Skin of body (tissue), 1 donor: ENCODE measurements at regions not wholly inside any gene's neighbourhood (a gene's known extent, or its start where the extent isn't known, plus 50 kb on each side); places are given as distances from the start of the nearest gene placed in this dataset.
"Not testable (repeated sequence)": the region's sequence is repeated elsewhere in the genome, so short reads cannot be mapped to it uniquely, and the experiment has no call there.

ENCODE experiments used
- DNase-seq: peaks from one replicate; lab custom pipeline; 2025; lab: John Stamatoyannopoulos, UW

DNA sequence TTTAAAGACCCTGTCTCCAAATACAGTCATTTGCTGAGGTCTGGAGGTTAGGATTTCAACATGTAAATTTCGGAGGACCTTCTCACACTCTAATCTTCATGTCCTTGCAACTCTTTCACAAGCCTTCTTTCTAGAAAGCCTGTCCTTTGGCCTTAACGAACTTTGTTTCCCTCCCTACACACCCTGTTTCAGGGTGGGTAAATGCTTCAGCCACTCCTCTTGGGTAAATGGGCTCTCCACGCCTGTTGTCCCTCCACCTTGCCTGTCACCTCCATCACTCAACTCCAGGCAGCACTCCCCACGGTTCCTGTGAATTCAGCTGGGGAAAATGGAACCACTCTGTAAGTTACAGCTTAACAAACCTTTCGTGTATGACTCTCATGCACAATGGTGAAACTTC, 84.0 kb upstream of the COG2 start:
- no peak for DNase-seq

DNA sequence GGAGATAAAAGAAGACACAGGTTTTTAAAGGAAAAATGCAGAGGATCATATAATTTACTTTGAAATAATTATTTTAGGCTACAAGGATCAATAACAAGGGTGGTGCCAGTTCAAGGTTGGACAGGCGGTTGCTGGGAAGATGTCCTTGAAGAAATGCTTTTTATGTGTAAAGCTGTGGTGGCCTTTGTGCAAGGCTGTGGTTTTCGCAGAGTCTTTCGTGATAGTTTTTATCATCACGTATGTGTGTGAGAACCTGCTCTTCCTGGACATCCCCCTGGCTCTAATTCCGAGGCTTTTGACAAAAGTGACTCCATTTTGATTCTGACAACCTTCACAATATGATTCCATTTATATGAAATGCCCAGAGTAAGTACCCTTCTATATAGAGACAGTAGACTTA, 85.8 kb upstream of the COG2 start:
- no peak for DNase-seq

DNA sequence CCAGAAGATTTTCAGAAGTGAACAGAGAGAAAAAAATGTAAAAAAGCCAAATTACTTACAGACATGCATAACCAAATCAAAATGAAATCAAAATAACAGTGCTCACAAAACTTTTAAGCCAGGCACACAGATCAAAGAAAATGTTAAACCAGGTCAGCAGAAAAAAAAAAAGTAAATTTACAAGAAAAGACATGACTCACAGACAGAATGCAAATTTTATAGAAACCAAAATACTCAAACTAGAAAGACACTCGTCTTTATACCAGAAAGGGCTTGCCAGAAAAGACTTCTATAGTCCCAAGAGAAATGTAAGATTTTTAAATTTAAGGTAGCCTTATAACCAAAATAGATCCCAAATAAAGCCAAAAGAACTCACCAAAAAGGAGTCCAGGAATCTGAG, 86.5 kb upstream of the COG2 start:
- no peak for DNase-seq

DNA sequence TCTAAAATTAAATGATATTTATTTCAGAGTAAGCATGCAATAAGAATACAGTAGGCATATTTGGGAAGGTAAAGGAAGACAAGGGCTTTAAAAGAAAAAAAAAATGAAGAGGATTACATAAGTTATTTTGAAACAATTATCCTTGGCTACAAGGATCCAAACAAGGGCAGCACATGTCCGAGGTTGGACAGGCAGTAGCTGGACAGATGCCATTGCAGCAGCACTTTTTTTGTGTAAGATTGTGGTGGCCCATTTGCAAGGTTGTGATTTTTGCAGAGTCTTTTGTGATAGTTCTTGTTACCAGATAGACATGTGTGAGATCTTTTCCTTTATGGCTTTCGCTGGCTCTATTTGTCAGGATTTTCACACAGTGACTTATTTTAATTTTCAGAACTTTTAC, 89.4 kb upstream of the COG2 start:
- DNase-seq = no peak

DNA sequence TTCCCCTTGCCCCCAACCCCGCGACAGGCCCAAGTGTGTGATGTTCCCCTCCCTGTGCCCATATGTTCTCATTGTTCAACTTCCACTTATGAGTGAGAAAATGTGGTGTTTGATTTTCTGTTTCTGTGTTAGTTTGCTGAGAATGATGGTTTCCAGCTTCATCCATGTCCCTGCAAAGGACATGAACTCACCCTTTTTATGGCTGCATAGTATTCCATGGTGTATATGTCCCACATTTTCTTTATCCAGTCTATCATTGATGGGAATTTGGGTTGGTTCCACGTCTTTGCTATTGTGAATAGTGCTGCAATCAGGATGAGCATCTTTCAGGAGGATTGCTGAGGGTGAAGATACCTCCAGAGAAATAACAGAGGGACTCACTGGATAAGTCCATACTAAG, 91.3 kb upstream of the COG2 start:
- not testable (repeated sequence) for DNase-seq

DNA sequence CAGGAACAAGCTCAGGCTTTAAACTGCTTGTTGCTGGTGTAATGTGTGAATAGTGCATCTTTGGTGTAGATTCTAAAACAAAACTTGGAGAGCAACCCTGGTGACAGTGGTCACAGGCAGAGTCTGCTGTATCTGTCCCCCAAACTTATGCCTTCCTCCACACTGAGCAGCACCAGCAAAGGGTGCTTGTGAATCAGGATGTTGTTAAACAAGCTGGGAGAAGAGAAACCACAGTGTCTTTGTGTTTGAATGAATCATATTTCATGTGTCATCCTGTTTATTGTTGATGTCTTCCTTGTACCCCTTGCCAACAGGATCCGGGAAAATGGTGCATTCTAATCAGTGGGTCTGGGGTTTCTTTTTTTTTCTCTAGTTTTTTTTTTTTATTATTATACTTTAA, 91.9 kb upstream of the COG2 start:
- no peak for DNase-seq

DNA sequence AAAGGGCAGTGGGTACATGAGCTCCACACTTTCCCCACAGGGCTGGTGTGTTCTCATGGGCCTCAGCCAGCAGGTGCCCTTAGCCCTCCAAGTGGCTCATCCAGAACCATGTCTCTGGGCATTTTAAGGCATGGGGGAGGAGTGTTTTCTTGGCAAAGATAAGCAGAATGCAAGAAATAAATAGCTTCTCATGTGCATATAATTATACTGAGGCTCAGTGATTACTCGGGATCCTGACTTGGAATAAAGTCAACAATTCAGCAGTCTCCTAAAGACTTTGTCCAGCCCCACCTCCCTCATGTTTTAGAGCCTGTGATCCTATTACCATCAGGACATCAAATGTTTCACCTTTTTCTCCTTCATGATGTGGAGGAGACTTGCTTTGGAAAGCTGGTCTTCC, 92.7 kb upstream of the COG2 start:
- no peak for DNase-seq

DNA sequence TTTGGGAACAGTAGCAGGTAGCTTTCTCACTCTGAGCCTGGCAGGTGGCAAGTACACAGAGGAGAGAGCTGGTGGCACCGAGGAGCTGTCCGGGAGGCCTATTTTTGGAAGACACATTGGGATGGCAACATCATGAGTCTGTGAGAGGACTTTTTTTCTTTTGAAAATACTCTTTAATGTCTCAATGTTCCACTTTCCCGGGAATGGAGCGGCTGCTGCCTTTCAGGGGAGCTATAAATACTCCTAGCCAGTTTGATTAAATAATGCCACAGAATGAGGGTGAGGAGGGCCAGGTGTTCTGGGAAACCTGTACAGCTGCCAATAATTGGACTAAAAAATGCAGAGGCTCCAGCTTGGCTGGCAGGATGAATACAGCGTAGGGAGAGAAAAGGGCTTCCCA, 93.3 kb upstream of the COG2 start:
- DNase-seq = no peak

DNA sequence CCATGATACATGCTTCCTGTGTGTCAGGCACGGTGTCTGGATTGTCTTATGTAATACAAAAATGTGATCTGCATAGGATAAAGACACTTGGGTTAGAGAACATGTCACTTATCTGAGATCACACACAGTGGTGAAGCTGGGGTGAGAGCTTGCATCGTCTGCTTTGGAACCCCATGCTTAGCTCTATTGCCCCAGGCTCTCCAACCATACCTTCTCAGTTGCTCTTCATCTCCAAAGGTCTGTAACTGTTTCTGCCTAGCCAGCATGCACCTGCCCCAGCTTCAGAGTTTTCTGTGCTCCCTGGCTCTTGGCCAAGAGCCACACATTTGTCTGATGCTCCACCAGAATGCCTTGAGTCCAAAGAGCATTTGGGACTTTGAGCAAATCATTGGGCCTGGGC, 93.9 kb upstream of the COG2 start:
- DNase-seq = no peak

DNA sequence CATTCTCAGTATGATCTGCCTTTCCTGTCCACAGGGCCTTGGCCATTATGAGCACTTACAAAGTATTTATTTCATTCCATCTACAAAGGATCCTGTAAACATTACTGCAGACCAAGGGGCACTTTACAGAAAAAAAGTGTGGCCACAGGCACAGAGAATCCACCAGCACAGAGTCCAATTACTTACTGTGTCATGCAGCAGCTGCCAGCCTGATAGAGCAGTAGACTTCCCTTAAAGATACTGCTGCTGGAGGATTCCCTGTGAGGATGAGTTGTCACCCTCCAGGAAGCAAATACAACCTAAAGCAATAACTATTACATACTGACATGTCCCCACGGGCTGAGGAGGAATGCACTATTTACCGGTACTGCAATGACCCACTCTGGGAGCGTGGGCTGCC, 97.1 kb upstream of the COG2 start:
- no peak for DNase-seq

DNA sequence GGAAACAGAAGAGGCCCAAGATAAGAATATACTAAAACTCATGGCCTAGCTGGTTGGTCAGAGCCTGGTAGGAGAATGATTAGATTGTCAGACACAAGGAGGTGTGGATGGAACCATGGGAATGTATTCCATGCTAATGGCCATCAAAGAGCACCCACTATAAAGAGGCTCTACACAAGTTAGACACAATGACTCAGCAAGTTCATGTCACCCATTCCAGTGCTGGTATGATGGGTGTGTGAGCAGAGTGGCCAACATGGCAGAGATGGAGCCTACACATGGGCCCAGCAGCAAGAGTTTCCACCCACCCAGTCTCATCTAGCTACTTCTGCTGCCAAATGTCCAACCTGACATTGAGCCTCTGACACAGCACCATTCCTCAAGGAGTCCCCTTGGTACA, 97.5 kb upstream of the COG2 start:
- no peak for DNase-seq

DNA sequence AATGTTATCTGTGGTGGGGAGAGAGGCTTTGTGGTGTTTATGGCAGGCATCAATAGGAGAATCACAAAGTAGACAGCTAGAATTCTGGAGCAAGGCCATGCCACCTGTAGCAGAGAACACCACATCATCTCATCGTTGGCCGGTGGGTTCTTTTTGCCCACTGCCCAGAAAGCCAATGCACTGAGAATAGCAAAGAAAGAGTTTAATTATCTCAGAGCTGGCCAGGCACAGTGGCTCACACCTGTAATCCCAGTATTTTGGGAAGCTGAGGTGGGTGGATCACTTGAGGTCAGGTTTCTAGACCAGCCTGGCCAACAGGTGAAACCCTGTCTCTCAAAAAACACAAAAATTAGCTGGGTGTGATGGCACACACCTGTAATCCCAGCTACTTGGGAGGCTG, 99.2 kb upstream of the COG2 start:
- DNase-seq = no peak

DNA sequence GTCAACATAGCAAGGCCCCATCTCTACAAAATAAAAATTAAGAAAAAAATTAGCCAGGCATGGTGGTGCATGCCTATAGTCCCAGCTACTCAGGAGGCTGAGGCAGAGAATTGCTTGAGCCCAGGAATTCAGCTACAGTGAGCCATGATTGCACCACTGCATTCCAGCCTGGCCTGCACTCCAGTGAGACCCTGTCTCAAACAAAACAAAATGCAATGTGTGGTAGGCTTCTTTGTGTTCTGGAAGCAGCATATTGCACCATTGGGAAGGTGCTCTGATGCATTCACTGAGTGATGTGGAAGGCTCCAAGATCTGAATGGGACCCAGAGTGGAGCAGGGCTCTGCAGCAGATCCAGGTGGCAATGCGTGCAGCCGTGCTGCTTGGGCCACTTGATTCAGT, 99.6 kb upstream of the COG2 start:
- DNase-seq = no peak

DNA sequence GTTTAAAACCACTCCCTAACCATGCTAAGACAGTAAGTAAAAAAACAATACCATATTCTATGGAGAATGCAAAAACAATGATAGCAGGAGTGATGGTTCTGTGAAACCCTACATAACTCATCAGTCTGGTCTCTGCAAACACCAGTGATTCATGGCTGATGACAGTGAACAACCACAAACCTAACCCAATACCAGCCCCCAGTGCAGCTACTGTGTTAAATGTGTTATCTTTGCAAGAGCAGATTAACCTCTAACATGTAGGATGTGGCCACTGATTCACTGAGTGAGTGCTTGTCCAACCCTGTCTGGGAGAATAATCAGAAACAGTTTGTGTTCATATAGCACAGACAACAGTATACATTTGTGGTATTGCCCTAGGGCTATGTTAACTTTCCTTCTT, 100.2 kb upstream of the COG2 start:
- no peak for DNase-seq

DNA sequence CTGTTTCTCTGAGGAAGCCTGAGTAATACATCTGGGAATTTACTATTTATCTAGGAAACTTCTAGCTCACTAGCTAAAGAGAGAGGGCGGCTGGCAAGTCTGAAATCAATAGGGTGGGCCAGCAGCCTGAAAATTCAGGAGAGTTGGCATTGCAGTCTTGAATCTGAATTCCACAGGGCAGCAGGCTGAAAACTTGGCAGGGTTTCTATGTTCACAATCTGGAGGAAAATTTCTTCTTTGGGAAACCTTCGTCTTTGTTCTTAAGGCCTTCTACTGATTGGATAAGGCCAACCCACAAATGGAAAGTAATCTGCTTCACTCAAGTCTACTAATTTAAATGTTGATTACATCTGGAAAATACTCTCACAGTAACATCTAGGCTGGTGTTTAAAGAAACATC, 101.0 kb upstream of the COG2 start:
- no peak for DNase-seq

DNA sequence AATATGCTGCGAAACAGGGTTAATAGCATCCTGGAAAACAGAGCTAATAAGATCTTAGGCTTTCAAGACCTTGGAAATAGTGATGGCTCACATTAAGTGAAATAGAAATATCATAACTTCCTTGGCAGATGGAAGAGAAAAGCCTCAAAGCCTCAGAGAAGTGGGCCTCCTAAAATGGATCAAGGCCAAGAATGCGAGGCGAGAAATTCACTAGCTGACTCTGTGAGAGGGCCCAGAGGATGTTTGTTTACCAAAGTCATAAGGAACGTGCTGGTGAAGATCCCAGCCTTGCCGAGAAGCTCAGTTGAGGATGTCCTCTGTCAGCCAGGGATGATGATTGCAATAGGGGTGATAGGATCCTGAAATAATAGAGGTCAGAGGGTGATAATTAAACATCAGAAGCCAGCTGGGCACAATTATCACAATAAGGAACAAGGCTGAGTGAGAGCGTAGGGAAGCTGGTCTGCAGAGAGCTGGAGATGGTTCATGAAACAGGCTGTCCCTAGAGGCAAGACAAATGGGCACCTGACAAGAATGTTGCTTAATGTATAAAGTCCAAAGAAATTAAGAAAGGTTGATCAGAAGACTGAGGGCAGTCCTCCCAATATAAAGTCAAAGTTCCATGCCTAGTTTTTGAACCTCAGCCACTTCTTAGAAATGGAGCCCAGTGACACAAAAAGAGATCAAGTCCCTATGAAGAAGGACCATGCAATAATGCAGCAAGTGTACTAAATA, 101.7 kb upstream of the COG2 start:
- no peak for DNase-seq

DNA sequence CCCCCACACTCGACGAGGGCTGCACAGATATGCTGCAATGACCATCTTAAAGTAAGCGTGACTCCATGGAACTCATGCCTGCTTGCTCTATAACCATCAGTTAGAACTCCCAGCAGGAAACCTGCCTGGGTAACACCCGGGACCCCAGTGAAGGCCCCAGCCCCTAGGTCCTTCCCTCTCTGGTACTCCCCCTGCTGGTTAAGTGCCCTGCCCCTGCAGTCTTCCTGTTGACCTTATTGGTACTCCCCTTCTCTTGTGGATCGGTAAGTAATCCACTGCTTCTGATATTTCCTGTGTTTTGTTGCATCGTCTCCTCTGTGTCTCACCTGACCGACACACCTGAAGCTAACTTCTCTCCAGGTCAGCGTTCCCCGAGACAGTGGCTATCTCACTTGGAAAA, 104.8 kb upstream of the COG2 start:
- DNase-seq = no peak

DNA sequence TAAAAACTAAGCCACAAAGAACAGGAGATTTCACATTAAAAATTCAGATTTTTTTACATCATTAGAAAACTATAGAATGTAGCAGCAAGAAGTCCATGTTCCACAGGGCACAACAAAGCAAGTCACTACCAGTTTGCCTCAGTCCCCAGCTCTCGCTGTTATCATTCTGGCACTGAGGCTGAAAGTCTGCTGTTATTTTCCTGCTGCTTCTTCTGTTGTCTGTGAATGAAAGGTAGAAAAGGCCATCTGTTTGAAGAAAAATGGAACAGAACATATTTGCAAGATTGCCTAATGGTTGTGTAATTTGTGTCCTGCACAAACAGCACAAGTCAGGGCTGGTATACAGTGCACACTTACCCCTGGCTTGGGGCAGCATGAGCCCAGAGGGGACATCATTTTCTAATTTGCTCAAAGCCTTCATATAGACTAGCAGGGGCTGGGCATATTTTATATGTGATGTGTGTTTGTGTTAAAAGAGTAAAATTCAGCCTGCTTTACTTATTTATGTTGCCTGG, 105.6 kb upstream of the COG2 start:
- DNase-seq = no peak

DNA sequence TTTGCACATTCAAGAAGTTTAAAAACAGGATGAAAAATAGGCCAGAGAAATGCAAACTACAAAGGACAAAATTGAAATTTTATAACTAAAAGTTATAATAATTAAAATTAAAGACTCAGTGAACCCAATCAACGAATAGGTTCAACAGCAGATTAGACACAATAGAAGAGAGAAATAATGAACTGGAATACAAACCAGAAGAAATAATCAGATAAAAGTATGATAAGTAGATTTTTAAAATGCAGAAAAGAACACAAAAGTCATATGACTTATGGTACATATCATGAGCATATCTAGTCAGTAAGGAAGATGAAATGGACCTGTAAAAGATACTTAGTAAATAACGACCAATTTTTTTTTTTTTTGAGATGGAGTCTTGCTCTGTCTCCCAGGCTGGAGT, 108.1 kb upstream of the COG2 start:
- no peak for DNase-seq

DNA sequence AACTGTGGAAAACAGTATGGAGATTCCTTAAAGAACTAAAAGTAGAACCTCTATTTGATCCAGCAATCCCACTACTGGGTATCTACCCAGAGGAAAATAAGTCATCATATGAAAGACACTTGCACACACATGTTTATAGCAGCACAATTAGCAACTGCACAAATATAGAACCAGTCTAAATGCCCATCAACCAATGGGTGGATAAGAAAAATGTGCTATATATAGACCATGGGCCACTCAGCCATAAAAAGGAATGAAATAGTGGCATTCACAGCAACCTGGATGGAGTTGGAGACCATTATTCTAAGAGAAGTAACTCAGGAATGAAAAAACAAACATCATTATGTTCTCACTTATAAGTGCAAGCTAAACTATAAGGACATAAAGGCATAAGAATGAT, 105.0 kb upstream of the PGBD5 start:
- DNase-seq = no peak

DNA sequence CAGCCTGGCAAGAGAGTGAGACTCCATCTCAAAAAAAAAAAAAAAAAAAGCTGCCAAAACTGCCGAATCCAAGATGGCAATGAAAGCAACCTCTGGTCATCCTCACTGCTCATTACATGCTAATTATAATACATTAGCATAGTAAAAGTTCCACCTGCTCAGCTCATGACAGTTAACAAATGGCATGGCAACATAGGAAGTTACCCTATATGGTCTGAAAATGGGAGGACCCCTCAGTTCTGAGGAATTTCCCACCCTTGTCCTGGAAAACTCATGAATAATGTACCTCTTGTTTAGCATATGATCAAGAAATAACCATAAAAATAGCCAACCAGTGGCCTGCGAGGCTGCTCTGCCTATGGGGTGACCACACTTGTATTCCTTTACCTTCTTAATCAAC, 93.1 kb upstream of the PGBD5 start:
- no peak for DNase-seq

DNA sequence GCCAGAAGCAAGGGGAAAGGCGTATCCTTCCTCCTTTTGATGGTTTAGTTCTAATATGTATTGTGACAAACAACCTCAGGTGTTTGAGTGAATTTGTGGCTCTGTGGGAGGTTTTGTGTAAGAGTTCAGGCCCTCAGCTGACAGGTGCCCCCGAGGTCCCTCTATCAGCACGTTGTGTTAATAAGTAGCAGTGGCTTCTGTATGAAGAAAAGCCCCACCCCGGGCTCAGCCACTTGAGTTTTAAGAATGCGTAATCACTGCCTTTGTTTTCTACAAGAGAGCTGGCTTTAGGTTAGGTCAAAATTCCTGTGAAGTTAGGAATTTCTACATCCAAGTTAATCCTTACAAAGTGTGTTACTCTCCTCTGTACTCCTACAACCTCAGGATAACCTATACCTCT, 92.4 kb upstream of the PGBD5 start:
- no peak for DNase-seq

DNA sequence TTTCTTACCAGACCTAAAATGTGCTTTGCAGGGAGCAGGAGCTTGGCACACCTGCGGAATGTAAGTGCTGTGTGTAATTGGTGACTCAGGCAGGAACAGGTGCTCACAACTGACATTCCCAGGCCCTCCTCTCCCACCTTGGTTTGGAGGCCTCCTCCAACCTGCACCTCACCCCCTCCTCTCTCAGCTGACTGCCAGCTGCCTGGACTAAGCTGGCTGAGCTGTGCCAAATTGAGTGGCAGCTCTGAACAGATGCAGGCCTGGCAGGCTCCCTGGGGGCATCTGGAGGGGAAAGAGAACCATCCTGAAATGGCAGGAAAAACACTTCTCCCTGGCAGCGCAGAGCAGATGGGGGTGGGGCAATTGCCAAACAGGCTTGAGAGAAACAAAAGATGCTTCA, 91.7 kb upstream of the PGBD5 start:
- no peak for DNase-seq

DNA sequence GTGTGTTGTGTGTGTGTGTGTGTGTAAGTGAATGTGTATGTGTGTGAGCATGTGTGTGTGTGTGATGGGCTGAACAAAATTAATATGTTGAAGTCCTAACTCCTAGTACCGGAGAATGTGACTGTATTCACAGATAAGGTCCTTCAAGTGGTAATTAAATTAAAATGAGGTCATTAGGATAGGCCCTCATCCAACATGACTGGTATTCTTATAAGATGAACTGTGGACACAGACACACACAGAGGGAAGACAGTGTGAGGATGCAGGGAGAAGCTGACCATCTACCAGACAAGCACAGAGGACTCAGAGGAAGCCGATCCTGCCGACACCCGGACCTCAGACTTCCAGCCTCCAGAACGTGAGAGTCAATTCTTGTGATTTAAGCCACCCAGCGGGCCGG, 91.2 kb upstream of the PGBD5 start:
- DNase-seq = no peak
